K562 (cell line): ENCODE measurements at regions not wholly inside any gene's neighbourhood (a gene's known extent, or its start where the extent isn't known, plus 50 kb on each side); places are given as distances from the start of the nearest gene placed in this dataset.
"Not testable (repeated sequence)": the region's sequence is repeated elsewhere in the genome, so short reads cannot be mapped to it uniquely, and the experiment has no call there.

ENCODE experiments used
- ATAC-seq: fragments of 200-7000 bp; cut with Tn5 transposase; 3 replicates; pipeline ENCODE4 v1.9.1; 2020; ENCODE audit warnings: moderate library complexity
- BruUV-seq: library from RNA; stranded (reverse); fragments of 400-500 nt; replicated peaks from 2 replicates; lab custom pipeline; 2021; lab: Mats Ljungman, UMichigan
- CTCF ChIA-PET: fragments of 300-600 bp; formaldehyde crosslinking; extraction: SDS; loops from one replicate; lab custom pipeline; 2021; ENCODE audit warnings: low intra/inter-chr PET ratio; lab: Yijun Ruan, JAX
- POLR2A ChIA-PET: fragments of 300-600, 350-650 bp; sonication (Branson Sonifier 250); formaldehyde crosslinking; extraction: SDS; loops from one replicate; lab custom pipeline; 2021; ENCODE audit warnings: antibody characterized with exemption, inconsistent platforms; lab: Yijun Ruan, JAX
- DNase-seq, 4 experiments: peaks; one replicate each; pipeline versions ENCODE4 v3.0.0 to v3.0.0-alpha.2; 2011 to 2018; ENCODE audit warnings: low spot score in 3 of 4, mixed read lengths in 3 of 4; ENCODE audit errors: extremely low read depth in 1 of 4
- FAIRE-seq: peaks from 2 replicates; lab custom pipeline; 2011; peaks lifted over from hg19 to GRCh38; lab: Jason Lieb, UNC
- H2AFZ ChIP-seq: 2 replicates; pipeline ENCODE4 v1.6.0; 2011; ENCODE audit warnings: low read depth, low read length, control low read depth, inconsistent platforms
- H3K27ac ChIP-seq: fragments of 200-600 bp; 3 replicates; pipeline ENCODE4 v1.8.0; 2011; ENCODE audit warnings: low read depth, mild to moderate bottlenecking, control low read depth, inconsistent platforms, low read length, moderate library complexity, mixed read lengths; ENCODE audit errors: extremely low read depth
- H3K27me3 ChIP-seq, 2 experiments: fragments of 300-600 bp in 1 of 2; 2 replicates in 1 of 2; 3 replicates in 1 of 2; pipeline versions ENCODE4 v1.6.0 to v1.8.0; 2011; ENCODE audit warnings: inconsistent platforms in 2 of 2, low read length in 2 of 2, mild to moderate bottlenecking in 1 of 2, mixed read lengths in 1 of 2, moderate library complexity in 1 of 2; ENCODE audit not compliant: control insufficient read depth in 2 of 2, insufficient read depth in 2 of 2
- H3K36me3 ChIP-seq: fragments of 300-600 bp; 3 replicates; pipeline ENCODE4 v1.8.0; 2011; ENCODE audit warnings: mild to moderate bottlenecking, low read length, inconsistent platforms; ENCODE audit not compliant: control insufficient read depth, insufficient read depth
- H3K4me1 ChIP-seq, 2 experiments: fragments of 200-600 bp in 1 of 2; replicated peaks in 1 of 2; 2 replicates in 1 of 2; 3 replicates in 1 of 2; pipeline versions ENCODE4 v1.5.1 to v1.8.0; 2011; ENCODE audit warnings: inconsistent platforms in 2 of 2, low read length in 2 of 2, mild to moderate bottlenecking in 1 of 2, mixed read lengths in 1 of 2, moderate library complexity in 1 of 2; ENCODE audit not compliant: control insufficient read depth in 2 of 2, insufficient read depth in 2 of 2
- H3K4me2 ChIP-seq: 2 replicates; pipeline ENCODE4 v1.6.1; 2011; ENCODE audit warnings: low read length, control low read depth, inconsistent platforms, mixed read lengths; ENCODE audit not compliant: insufficient read depth
- H3K4me3 ChIP-seq: fragments of 200-600 bp; sonication (generic), shearing (Covaris generic); 2 replicates; pipeline ENCODE4 v1.5.1; 2016; ENCODE audit warnings: control low read depth, inconsistent platforms
- H3K79me2 ChIP-seq: fragments of 200-600 bp; 3 replicates; pipeline ENCODE4 v1.8.0; 2011; ENCODE audit warnings: low read length, inconsistent platforms; ENCODE audit not compliant: control insufficient read depth, insufficient read depth
- H3K9ac ChIP-seq, 2 experiments: 2 replicates each; pipeline versions ENCODE4 v1.6.0 to v1.6.1; 2011; ENCODE audit warnings: low read depth in 2 of 2, low read length in 2 of 2, control low read depth in 1 of 2, inconsistent platforms in 1 of 2, mild to moderate bottlenecking in 1 of 2, mixed read lengths in 1 of 2; ENCODE audit not compliant: insufficient read depth in 1 of 2
- H3K9me1 ChIP-seq: one replicate; pipeline ENCODE4 v1.6.0; 2011; ENCODE audit warnings: inconsistent platforms, mild to moderate bottlenecking, low read length, moderate library complexity; ENCODE audit not compliant: control insufficient read depth, insufficient read depth
- H3K9me3 ChIP-seq: replicated peaks from 2 replicates; pipeline ENCODE4 v1.5.1; 2011; ENCODE audit warnings: low read depth, low read length, inconsistent platforms; ENCODE audit not compliant: control insufficient read depth, insufficient read depth
- H4K20me1 ChIP-seq: replicated peaks from 2 replicates; pipeline ENCODE4 v1.6.1; 2011; ENCODE audit warnings: low read length, inconsistent platforms, mixed read lengths; ENCODE audit not compliant: control insufficient read depth, insufficient read depth
- ASH1L ChIP-seq: fragments of 450-650 bp; IDR thresholded peaks from 2 replicates; pipeline ENCODE4 v1.6.1; 2018; ENCODE audit warnings: borderline replicate concordance, mild to moderate bottlenecking, low read depth; ENCODE audit not compliant: partially characterized antibody
- MCM7 ChIP-seq, 2 experiments: fragments of 450-650 bp; IDR thresholded peaks; 2 replicates each; pipeline ENCODE4 v1.6.1; 2016 to 2018
- WGBS: fragments of 100-300 bp; shearing (Covaris generic); methylation state at CpG from one replicate; pipeline ENCODE4 v1.1.6; 2016; ENCODE audit warnings: low coverage, mixed read lengths; ENCODE audit not compliant: insufficient coverage; ENCODE audit errors: missing lambda C conversion rate; 5-methylcytosine and 5-hydroxymethylcytosine counted together
- in situ Hi-C: fragments of 300-500 bp; cut with MboI; formaldehyde crosslinking; loops from 4 replicates; pipeline ENCODE4 v1.15.0; 2018; ENCODE audit warnings: inconsistent platforms, mixed read lengths
- intact Hi-C: fragments of 100-400 bp; cut with micrococcal nuclease; formaldehyde crosslinking; loops from 2 replicates; pipeline ENCODE4 v1.14.2; 2022
- TF ChIP-seq, protein P1 (sequence below): fragments of 450-650 bp; IDR thresholded peaks from one replicate; pipeline ENCODE4 v1.6.1; 2018; ENCODE audit warnings: mild to moderate bottlenecking, moderate library complexity; ENCODE audit not compliant: partially characterized antibody
- TF ChIP-seq, protein P2 (sequence below): sonication (generic); formaldehyde crosslinking; IDR thresholded peaks from 2 replicates; pipeline ENCODE4 v1.9.0; 2022; ENCODE audit warnings: mild to moderate bottlenecking, missing genetic modification reagents
- TF ChIP-seq, protein P3 (sequence below): sonication (generic); formaldehyde crosslinking; IDR thresholded peaks from 2 replicates; pipeline ENCODE4 v1.8.1; 2023; ENCODE audit warnings: mild to moderate bottlenecking, missing genetic modification reagents
- TF ChIP-seq, protein P4 (sequence below), 2 experiments: IDR thresholded peaks; 2 replicates each; pipeline ENCODE4 v1.6.1; 2012; ENCODE audit warnings: improper control_type of control experiment in 2 of 2, low read depth in 2 of 2, low read length in 2 of 2, borderline replicate concordance in 1 of 2

DNA sequence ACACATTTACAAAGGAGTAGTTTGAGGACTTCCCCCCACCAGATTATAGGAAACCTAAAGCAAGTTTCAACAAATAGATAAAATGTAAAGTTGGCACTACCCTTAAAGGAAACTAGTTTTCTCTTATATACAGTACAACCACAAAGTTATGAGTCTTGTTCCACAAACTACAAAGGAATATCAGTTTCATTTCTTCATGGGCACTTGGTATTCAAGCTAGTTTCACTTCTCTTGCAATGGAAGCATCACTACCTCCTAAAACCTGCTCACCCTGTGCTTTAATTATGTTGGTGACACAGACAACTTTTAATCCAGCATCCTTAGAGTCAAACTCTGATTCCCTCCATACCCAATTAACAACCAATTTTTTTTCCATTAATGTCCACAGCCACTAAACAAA, 707.0 kb downstream of the ROBO2 start (continued):
- TF ChIP-seq ASH1L: no peak

DNA sequence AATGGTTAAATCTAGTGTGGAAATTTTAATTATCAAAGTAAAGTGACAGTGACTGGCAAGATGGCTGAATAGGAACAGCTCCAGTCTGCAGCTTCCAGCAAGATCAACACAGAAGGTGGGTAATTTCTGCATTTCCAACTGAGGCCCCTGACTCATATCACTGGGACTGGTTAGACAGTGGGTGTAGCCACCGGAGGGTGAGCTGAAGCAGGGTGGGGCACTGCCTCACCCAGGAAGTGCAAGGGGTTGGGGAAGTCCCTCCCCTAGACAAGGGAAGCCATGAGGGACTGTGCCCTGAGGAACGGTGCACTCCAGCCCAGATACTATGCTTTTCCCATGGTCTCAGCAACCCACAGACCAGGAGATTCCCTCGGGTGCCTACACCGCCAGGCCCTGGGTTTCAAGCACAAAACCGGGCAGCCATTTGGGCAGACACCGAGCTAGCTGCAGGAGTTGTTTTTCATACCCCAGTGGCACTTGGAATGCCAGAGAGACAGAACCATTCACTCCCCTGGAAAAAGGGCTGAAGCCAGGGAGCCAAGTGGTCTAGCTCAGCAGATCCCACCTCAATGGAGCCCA, 716.6 kb downstream of the ROBO2 start:
- WGBS: 4% methylated on average over 5 of the region's 6 CpGs
- H3K27ac ChIP-seq, H3K36me3 ChIP-seq, H3K9me1 ChIP-seq, ATAC-seq, H3K9ac ChIP-seq, in situ Hi-C loops, H4K20me1 ChIP-seq, DNase-seq, BruUV-seq, H3K4me1 ChIP-seq, FAIRE-seq, CTCF ChIA-PET, H3K9me3 ChIP-seq, intact Hi-C loops, H3K27me3 ChIP-seq, H3K4me2 ChIP-seq, H3K4me3 ChIP-seq, H2AFZ ChIP-seq, H3K79me2 ChIP-seq, POLR2A ChIA-PET: not testable (repeated sequence)

DNA sequence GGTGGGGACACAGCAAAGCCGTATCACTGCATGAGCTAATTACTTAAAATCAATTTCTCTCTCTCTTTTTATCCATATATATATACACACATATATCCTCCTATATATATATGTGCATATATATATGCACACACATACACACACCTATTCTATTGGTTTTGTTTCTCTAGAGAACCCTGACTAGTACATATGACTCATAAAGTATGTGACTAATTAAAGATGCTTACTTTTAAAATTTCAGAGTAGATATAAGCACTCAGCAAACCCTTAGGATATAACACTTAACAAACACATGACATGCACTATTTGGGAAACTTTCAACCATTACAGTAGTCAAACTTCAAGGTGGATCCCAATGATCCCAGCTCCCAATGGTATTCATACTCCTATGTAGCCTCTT, 732.6 kb downstream of the ROBO2 start:
- no peaks in the 10 kb centered on the region for H3K36me3 ChIP-seq
- no peak overlapping the region for H3K9ac ChIP-seq
- no peak overlapping the region for H3K4me3 ChIP-seq
- intact Hi-C loops (no loop called here), in situ Hi-C loops (no loop called here)
- H3K9me1 ChIP-seq: no peaks in the 10 kb centered on the region
- BruUV-seq: no TSS peak
- 0% methylated on average over 1 of the region's 1 CpG for WGBS
- no peak overlapping the region for H3K4me2 ChIP-seq
- no peak overlapping the region for H3K27ac ChIP-seq
- DNase-seq (no peak), FAIRE-seq (no peak), ATAC-seq (no peak)
- no peak overlapping the region for H2AFZ ChIP-seq
- POLR2A ChIA-PET: no interaction called here
- H3K9me3 ChIP-seq: no peaks in the 10 kb centered on the region
- H3K4me1 ChIP-seq: no peaks in the 10 kb centered on the region
- H4K20me1 ChIP-seq: no peaks in the 10 kb centered on the region
- H3K27me3 ChIP-seq: no peaks in the 10 kb centered on the region
- CTCF ChIA-PET: no interaction called here
- H3K79me2 ChIP-seq: no peaks in the 10 kb centered on the region
- no peak for TF ChIP-seq MCM7 (IDR thresholded peaks at IDR 0.05)
- TF ChIP-seq, protein P1, sequence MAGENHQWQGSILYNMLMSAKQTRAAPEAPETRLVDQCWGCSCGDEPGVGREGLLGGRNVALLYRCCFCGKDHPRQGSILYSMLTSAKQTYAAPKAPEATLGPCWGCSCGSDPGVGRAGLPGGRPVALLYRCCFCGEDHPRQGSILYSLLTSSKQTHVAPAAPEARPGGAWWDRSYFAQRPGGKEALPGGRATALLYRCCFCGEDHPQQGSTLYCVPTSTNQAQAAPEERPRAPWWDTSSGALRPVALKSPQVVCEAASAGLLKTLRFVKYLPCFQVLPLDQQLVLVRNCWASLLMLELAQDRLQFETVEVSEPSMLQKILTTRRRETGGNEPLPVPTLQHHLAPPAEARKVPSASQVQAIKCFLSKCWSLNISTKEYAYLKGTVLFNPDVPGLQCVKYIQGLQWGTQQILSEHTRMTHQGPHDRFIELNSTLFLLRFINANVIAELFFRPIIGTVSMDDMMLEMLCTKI: no peak
- TF ChIP-seq, protein P2, sequence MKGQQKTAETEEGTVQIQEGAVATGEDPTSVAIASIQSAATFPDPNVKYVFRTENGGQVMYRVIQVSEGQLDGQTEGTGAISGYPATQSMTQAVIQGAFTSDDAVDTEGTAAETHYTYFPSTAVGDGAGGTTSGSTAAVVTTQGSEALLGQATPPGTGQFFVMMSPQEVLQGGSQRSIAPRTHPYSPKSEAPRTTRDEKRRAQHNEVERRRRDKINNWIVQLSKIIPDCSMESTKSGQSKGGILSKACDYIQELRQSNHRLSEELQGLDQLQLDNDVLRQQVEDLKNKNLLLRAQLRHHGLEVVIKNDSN (CRISPR knock-in tag): no peak
- TF ChIP-seq, protein P3, sequence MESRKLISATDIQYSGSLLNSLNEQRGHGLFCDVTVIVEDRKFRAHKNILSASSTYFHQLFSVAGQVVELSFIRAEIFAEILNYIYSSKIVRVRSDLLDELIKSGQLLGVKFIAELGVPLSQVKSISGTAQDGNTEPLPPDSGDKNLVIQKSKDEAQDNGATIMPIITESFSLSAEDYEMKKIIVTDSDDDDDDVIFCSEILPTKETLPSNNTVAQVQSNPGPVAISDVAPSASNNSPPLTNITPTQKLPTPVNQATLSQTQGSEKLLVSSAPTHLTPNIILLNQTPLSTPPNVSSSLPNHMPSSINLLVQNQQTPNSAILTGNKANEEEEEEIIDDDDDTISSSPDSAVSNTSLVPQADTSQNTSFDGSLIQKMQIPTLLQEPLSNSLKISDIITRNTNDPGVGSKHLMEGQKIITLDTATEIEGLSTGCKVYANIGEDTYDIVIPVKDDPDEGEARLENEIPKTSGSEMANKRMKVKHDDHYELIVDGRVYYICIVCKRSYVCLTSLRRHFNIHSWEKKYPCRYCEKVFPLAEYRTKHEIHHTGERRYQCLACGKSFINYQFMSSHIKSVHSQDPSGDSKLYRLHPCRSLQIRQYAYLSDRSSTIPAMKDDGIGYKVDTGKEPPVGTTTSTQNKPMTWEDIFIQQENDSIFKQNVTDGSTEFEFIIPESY (CRISPR knock-in tag): no peak
- TF ChIP-seq, protein P4, sequence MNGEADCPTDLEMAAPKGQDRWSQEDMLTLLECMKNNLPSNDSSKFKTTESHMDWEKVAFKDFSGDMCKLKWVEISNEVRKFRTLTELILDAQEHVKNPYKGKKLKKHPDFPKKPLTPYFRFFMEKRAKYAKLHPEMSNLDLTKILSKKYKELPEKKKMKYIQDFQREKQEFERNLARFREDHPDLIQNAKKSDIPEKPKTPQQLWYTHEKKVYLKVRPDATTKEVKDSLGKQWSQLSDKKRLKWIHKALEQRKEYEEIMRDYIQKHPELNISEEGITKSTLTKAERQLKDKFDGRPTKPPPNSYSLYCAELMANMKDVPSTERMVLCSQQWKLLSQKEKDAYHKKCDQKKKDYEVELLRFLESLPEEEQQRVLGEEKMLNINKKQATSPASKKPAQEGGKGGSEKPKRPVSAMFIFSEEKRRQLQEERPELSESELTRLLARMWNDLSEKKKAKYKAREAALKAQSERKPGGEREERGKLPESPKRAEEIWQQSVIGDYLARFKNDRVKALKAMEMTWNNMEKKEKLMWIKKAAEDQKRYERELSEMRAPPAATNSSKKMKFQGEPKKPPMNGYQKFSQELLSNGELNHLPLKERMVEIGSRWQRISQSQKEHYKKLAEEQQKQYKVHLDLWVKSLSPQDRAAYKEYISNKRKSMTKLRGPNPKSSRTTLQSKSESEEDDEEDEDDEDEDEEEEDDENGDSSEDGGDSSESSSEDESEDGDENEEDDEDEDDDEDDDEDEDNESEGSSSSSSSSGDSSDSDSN (IDR thresholded peaks at IDR 0.05; ENCODE audit: borderline replicate concordance in 1 of 2, low read depth in 2 of 2, low read length in 2 of 2): no peak
